Left lung (tissue), 4 donors: ENCODE measurements at regions not wholly inside any gene's neighbourhood (a gene's known extent, or its start where the extent isn't known, plus 50 kb on each side); places are given as distances from the start of the nearest gene placed in this dataset.

Experiments used
- ATAC-seq: fragments of 200-7000 bp; cut with Tn5 transposase; one replicate; pipeline ENCODE4 v1.9.1; 2020; ENCODE audit warnings: moderate library complexity
- DNase-seq, 4 donors: peaks; one replicate each; pipeline ENCODE4 v3.0.0-alpha.2; 2013 to 2020
- H3K27ac ChIP-seq, 2 donors: fragments of 200-600 bp; sonication (generic) in 1 of 2; one replicate each; pipeline versions ENCODE4 v1.5.0 to v1.8.0; 2020 to 2021
- H3K27me3 ChIP-seq, 2 donors: fragments of 200-600 bp; sonication (generic) in 1 of 2; one replicate each; pipeline versions ENCODE4 v1.5.0 to v1.8.0; 2020 to 2021
- H3K36me3 ChIP-seq, 2 donors: fragments of 200-600 bp; sonication (generic) in 1 of 2; one replicate each; pipeline versions ENCODE4 v1.5.0 to v1.8.0; 2020 to 2021
- H3K4me1 ChIP-seq, 2 donors: fragments of 200-600 bp; one replicate each; pipeline ENCODE4 v1.8.0; 2021
- H3K4me3 ChIP-seq, 2 donors: fragments of 200-600 bp; sonication (generic) in 1 of 2; one replicate each; pipeline versions ENCODE4 v1.5.0 to v1.8.0; 2020 to 2021; ENCODE audit warnings: mild to moderate bottlenecking in 1 of 2
- H3K9me3 ChIP-seq, 2 donors: fragments of 200-600 bp; sonication (generic) in 1 of 2; one replicate each; pipeline versions ENCODE4 v1.5.0 to v1.8.0; 2020 to 2021
- intact Hi-C, 2 donors: fragments of 100-400 bp; cut with DNase I; formaldehyde crosslinking; loops; one replicate each; pipeline versions ENCODE4 v1.11.2 to v1.14.2; 2022
- TF ChIP-seq, protein P1 (sequence below), 2 donors: fragments of 200-600 bp; sonication (generic) in 1 of 2; IDR thresholded peaks; one replicate each; pipeline versions ENCODE4 v1.5.0 to v1.8.0; 2021; ENCODE audit warnings: antibody characterized with exemption in 2 of 2
- donor health status: DM: no; HTN: yes; CAD: no.
- donor health status: DM: no; HTN: no; CAD: no.

- Histone ChIP-seq H3K4me1 (no peaks in the 10 kb centered on the region), H3K36me3 (no peaks in the 10 kb centered on the region), H3K27me3 (peaks cover 0 to 5% of the 10 kb centered on the region in 2 donors), H3K9me3 (peaks cover 0 to 8% of the 10 kb centered on the region in 2 donors), H3K4me3 (no peak overlapping the region), H3K27ac (no peak overlapping the region)
- DNase-seq = no peak
- TF ChIP-seq, protein P1, sequence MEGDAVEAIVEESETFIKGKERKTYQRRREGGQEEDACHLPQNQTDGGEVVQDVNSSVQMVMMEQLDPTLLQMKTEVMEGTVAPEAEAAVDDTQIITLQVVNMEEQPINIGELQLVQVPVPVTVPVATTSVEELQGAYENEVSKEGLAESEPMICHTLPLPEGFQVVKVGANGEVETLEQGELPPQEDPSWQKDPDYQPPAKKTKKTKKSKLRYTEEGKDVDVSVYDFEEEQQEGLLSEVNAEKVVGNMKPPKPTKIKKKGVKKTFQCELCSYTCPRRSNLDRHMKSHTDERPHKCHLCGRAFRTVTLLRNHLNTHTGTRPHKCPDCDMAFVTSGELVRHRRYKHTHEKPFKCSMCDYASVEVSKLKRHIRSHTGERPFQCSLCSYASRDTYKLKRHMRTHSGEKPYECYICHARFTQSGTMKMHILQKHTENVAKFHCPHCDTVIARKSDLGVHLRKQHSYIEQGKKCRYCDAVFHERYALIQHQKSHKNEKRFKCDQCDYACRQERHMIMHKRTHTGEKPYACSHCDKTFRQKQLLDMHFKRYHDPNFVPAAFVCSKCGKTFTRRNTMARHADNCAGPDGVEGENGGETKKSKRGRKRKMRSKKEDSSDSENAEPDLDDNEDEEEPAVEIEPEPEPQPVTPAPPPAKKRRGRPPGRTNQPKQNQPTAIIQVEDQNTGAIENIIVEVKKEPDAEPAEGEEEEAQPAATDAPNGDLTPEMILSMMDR (IDR thresholded peaks at IDR 0.05) = no peak
- intact Hi-C loops = no loop called here
- no peak for ATAC-seq
Observed at GRCh38 chr10:128304271-128304670, 178.0 kb upstream of the MKI67 start.

GRCh38 chr10:128305601-128306345 lies 179.6 kb upstream of the MKI67 start:
- TF ChIP-seq, protein P1 (IDR thresholded peaks at IDR 0.05) = no peak
- Histone ChIP-seq H3K27ac (no peak overlapping the region), H3K27me3 (peaks cover 0 to 9% of the 10 kb centered on the region in 2 donors), H3K4me1 (no peaks in the 10 kb centered on the region), H3K4me3 (no peak overlapping the region), H3K9me3 (peaks cover 0 to 8% of the 10 kb centered on the region in 2 donors), H3K36me3 (no peaks in the 10 kb centered on the region)
- ATAC-seq (no peak), DNase-seq (no peak)
- intact Hi-C loops = no loop called here

DNA sequence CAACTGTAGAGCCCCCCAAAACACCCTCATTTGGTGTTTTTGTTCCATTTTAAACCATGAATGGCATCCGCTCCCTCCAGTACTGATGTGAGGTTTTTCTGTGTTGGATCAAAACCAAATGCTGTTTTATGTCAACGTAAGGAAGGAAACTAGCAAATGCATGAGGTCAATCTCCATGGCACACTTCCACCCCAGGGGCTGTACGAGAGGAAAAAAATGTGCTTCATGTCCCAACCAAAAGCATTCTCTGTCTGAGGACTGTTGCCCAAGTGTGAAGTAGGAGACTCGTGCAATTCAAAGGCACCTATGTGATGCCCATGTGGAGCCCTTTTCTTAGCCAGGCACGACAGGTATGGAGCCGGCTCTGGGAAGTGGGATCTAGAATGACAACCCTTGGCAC lies 180.3 kb upstream of the MKI67 start:
- Histone ChIP-seq H3K4me3 (no peak overlapping the region), H3K27me3 (peaks cover 0 to 9% of the 10 kb centered on the region in 2 donors), H3K4me1 (no peaks in the 10 kb centered on the region), H3K27ac (no peak overlapping the region), H3K9me3 (peaks cover 0 to 2% of the 10 kb centered on the region in 2 donors), H3K36me3 (no peaks in the 10 kb centered on the region)
- DNase-seq = no peak
- intact Hi-C loops = no loop called here
- no peak for ATAC-seq
- TF ChIP-seq, protein P1 (IDR thresholded peaks at IDR 0.05) = no peak

DNA sequence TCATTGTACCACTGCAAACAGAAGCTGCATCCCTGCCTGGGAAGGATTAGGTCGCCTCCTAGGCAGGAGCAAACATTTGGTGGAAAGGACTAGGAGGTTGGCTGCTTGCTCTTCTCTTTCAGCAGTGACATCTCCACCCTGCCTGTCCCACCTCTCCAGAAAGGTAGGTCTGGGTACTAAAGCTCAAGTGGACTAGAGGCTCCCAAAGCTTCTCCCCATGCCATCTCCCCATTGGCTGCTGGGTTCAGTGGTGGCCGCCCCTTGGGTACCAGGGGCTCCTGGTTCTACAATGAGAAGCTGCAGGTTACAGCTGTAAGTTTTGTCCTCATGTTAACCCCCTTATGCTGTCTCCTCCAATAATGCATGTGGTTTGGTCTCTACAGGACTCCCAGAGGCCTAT lies 180.7 kb upstream of the MKI67 start:
- ATAC-seq = no peak

GRCh38 chr10:128307820-128308219 lies 181.6 kb upstream of the MKI67 start:
- TF ChIP-seq, protein P1 (IDR thresholded peaks at IDR 0.05) = no peak
- H3K36me3 ChIP-seq = no peaks in the 10 kb centered on the region
- intact Hi-C loops = no loop called here
- no peak for DNase-seq
- H3K4me1 ChIP-seq = no peaks in the 10 kb centered on the region
- no peak for ATAC-seq
- no peak overlapping the region for H3K27ac ChIP-seq
- peaks cover 0 to 9% of the 10 kb centered on the region in 2 donors for H3K27me3 ChIP-seq
- no peaks in the 10 kb centered on the region for H3K9me3 ChIP-seq
- H3K4me3 ChIP-seq = no peak overlapping the region

More for the DNA sequence above, 180.7 kb upstream of the MKI67 start:
- intact Hi-C loops = no loop called here
- Histone ChIP-seq H3K36me3 (no peaks in the 10 kb centered on the region), H3K27me3 (peaks cover 0 to 9% of the 10 kb centered on the region in 2 donors), H3K9me3 (no peaks in the 10 kb centered on the region), H3K4me1 (no peaks in the 10 kb centered on the region), H3K4me3 (no peak overlapping the region), H3K27ac (no peak overlapping the region)
- no peak for DNase-seq
- TF ChIP-seq, protein P1 (IDR thresholded peaks at IDR 0.05) = no peak
